Endothelial cell of hepatic sinusoid (primary cell): ENCODE measurements at regions not wholly inside any gene's neighbourhood (a gene's known extent, or its start where the extent isn't known, plus 50 kb on each side); places are given as distances from the start of the nearest gene placed in this dataset.

Experiments used
- in situ Hi-C: cut with HindIII; loops from 2 replicates; pipeline ENCODE4 v1.10.0; 2017; ENCODE audit warnings: low sequenced_read_pairs

- in situ Hi-C loops, result no loop called here
Observed at GRCh38 chr16:51359141-51359955, 208.3 kb upstream of the SALL1 start.

- in situ Hi-C loops, result no loop called here
Observed at GRCh38 chr16:51357839-51358238, 206.8 kb upstream of the SALL1 start.

GRCh38 chr16:51355875-51356274, 204.8 kb upstream of the SALL1 start:
- in situ Hi-C loops, result no loop called here

- in situ Hi-C loops, result no loop called here
Observed at GRCh38 chr16:51355195-51355594, 204.1 kb upstream of the SALL1 start.

- in situ Hi-C loops, result no loop called here
Observed at GRCh38 chr16:51353055-51353454, 202.0 kb upstream of the SALL1 start.

GRCh38 chr16:51349626-51350025, 198.6 kb upstream of the SALL1 start:
- in situ Hi-C loops, result no loop called here

GRCh38 chr16:51343411-51343810, 192.3 kb upstream of the SALL1 start:
- in situ Hi-C loops, result no loop called here

- in situ Hi-C loops, result no loop called here
Observed at GRCh38 chr16:51341204-51341603, 190.1 kb upstream of the SALL1 start.

- in situ Hi-C loops, result no loop called here
Observed at GRCh38 chr16:51337662-51338061, 186.6 kb upstream of the SALL1 start.

GRCh38 chr16:51328733-51329132, 177.7 kb upstream of the SALL1 start:
- in situ Hi-C loops, result no loop called here

GRCh38 chr16:51327001-51327400, 175.9 kb upstream of the SALL1 start:
- in situ Hi-C loops, result no loop called here

- in situ Hi-C loops, result no loop called here
Observed at GRCh38 chr16:51326131-51326856, 175.2 kb upstream of the SALL1 start.

GRCh38 chr16:51321251-51321650, 170.2 kb upstream of the SALL1 start:
- in situ Hi-C loops, result no loop called here

- in situ Hi-C loops, result no loop called here
Observed at GRCh38 chr16:51317575-51317974, 166.5 kb upstream of the SALL1 start.

GRCh38 chr16:51313198-51313597, 162.1 kb upstream of the SALL1 start:
- in situ Hi-C loops, result no loop called here

GRCh38 chr16:51312363-51313150, 161.5 kb upstream of the SALL1 start:
- in situ Hi-C loops, result no loop called here

GRCh38 chr16:51310159-51310558, 159.1 kb upstream of the SALL1 start:
- in situ Hi-C loops, result no loop called here

- in situ Hi-C loops, result no loop called here
Observed at GRCh38 chr16:51306886-51307595, 156.0 kb upstream of the SALL1 start.

GRCh38 chr16:51306116-51306515, 155.0 kb upstream of the SALL1 start:
- in situ Hi-C loops, result no loop called here

GRCh38 chr16:51305337-51305736, 154.3 kb upstream of the SALL1 start:
- in situ Hi-C loops, result no loop called here

- in situ Hi-C loops, result no loop called here
Observed at GRCh38 chr16:51302042-51302441, 151.0 kb upstream of the SALL1 start.
